IMR-90 (cell line): ENCODE measurements at regions not wholly inside any gene's neighbourhood (a gene's known extent, or its start where the extent isn't known, plus 50 kb on each side); places are given as distances from the start of the nearest gene placed in this dataset.
A peak's percentile ranks its signal among the peaks of the same experiment; 100 is the strongest.

ENCODE experiments used
- ATAC-seq: fragments of 200-7000 bp; cut with Tn5 transposase; 2 replicates; pipeline ENCODE4 v1.9.1; 2020; ENCODE audit warnings: low read depth, mild to moderate bottlenecking, moderate library complexity
- BruUV-seq: library from RNA; stranded (reverse); fragments of 400-500 nt; replicated peaks from 2 replicates; lab custom pipeline; 2021; lab: Mats Ljungman, UMichigan
- CTCF ChIA-PET: fragments of 300-600 bp; formaldehyde crosslinking; extraction: SDS; loops from one replicate; lab custom pipeline; 2021; ENCODE audit warnings: antibody characterized with exemption; lab: Yijun Ruan, JAX
- POLR2A ChIA-PET: fragments of 300-600 bp; sonication (Branson Sonifier 250); formaldehyde crosslinking; loops from one replicate; lab custom pipeline; 2022; ENCODE audit warnings: antibody characterized with exemption; ENCODE audit not compliant: unreplicated experiment; lab: Charles Lee
- DNase-seq: peaks from one replicate; pipeline ENCODE4 v3.0.0; 2013
- H2AFZ ChIP-seq: replicated peaks from 2 replicates; pipeline ENCODE3; 2013; ENCODE audit warnings: low read length, mild to moderate bottlenecking; ENCODE audit not compliant: poor library complexity
- H2AK5ac ChIP-seq: 2 replicates; pipeline ENCODE4 v1.6.1; 2013; ENCODE audit warnings: low read depth, low read length, inconsistent platforms
- H2AK9ac ChIP-seq: replicated peaks from 2 replicates; pipeline ENCODE3; 2013; ENCODE audit warnings: mild to moderate bottlenecking, low read depth, low read length, moderate library complexity; ENCODE audit not compliant: poor library complexity
- H2BK120ac ChIP-seq: 2 replicates; pipeline ENCODE4 v1.6.1; 2013; ENCODE audit warnings: low read depth, low read length, inconsistent platforms
- H2BK15ac ChIP-seq: 3 replicates; pipeline ENCODE4 v1.6.1; 2013; ENCODE audit warnings: low read depth, low read length, inconsistent platforms
- H2BK20ac ChIP-seq: 2 replicates; pipeline ENCODE4 v1.6.1; 2013; ENCODE audit warnings: low read depth, mild to moderate bottlenecking, inconsistent platforms, low read length, moderate library complexity
- H2BK5ac ChIP-seq: 2 replicates; pipeline ENCODE4 v1.6.1; 2013; ENCODE audit warnings: mild to moderate bottlenecking, low read depth, low read length, inconsistent platforms; ENCODE audit not compliant: poor library complexity, severe bottlenecking
- H3K14ac ChIP-seq: replicated peaks from 2 replicates; pipeline ENCODE4 v1.6.1; 2013; ENCODE audit warnings: low read depth, low read length, inconsistent platforms
- H3K18ac ChIP-seq: 2 replicates; pipeline ENCODE4 v1.6.1; 2013; ENCODE audit warnings: low read depth, low read length, control low read depth
- H3K23ac ChIP-seq: 2 replicates; pipeline ENCODE4 v1.6.1; 2013; ENCODE audit warnings: low read depth, low read length, inconsistent platforms
- H3K27ac ChIP-seq: 2 replicates; pipeline ENCODE4 v1.5.1; 2013; ENCODE audit warnings: mild to moderate bottlenecking, control low read depth, low read length; ENCODE audit not compliant: insufficient read depth
- H3K27me3 ChIP-seq: 2 replicates; pipeline ENCODE4 v1.6.1; 2013; ENCODE audit warnings: low read length; ENCODE audit not compliant: control insufficient read depth, insufficient read depth
- H3K36me3 ChIP-seq: 2 replicates; pipeline ENCODE4 v1.6.1; 2013; ENCODE audit warnings: low read length, mixed read lengths; ENCODE audit not compliant: control insufficient read depth, insufficient read depth
- H3K4ac ChIP-seq: 2 replicates; pipeline ENCODE4 v1.6.1; 2013; ENCODE audit warnings: low read depth, low read length, inconsistent platforms
- H3K4me1 ChIP-seq: 2 replicates; pipeline ENCODE4 v1.6.1; 2013; ENCODE audit warnings: low read length, mixed read lengths; ENCODE audit not compliant: control insufficient read depth, insufficient read depth
- H3K4me2 ChIP-seq: 2 replicates; pipeline ENCODE4 v1.6.1; 2013; ENCODE audit warnings: low read depth, mild to moderate bottlenecking, control low read depth, low read length, moderate library complexity
- H3K4me3 ChIP-seq: 2 replicates; pipeline ENCODE4 v1.5.1; 2013; ENCODE audit warnings: low read depth, mild to moderate bottlenecking, control low read depth, low read length, moderate library complexity; ENCODE audit not compliant: insufficient read depth
- H3K56ac ChIP-seq: 2 replicates; pipeline ENCODE4 v1.6.1; 2013; ENCODE audit warnings: low read length, inconsistent platforms; ENCODE audit not compliant: insufficient read depth; ENCODE audit errors: extremely low read depth
- H3K79me1 ChIP-seq, 2 experiments: 2 replicates each; pipeline ENCODE4 v1.6.1; 2013; ENCODE audit warnings: low read length in 2 of 2, inconsistent platforms in 1 of 2, low read depth in 1 of 2
- H3K9ac ChIP-seq: 2 replicates; pipeline ENCODE4 v1.6.1; 2013; ENCODE audit warnings: low read depth, low read length, control low read depth
- H3K9me1 ChIP-seq: 2 replicates; pipeline ENCODE4 v1.6.1; 2013; ENCODE audit warnings: low read length, inconsistent platforms; ENCODE audit not compliant: insufficient read depth
- H3K9me3 ChIP-seq: 2 replicates; pipeline ENCODE4 v1.6.1; 2013; ENCODE audit warnings: low read length; ENCODE audit not compliant: control insufficient read depth, insufficient read depth
- H4K20me1 ChIP-seq: 2 replicates; pipeline ENCODE4 v1.6.1; 2013; ENCODE audit warnings: low read length, inconsistent platforms; ENCODE audit not compliant: insufficient read depth
- H4K5ac ChIP-seq: 2 replicates; pipeline ENCODE4 v1.6.1; 2013; ENCODE audit warnings: mild to moderate bottlenecking, low read depth, low read length, control low read depth
- H4K8ac ChIP-seq, 2 experiments: 2 replicates each; pipeline ENCODE4 v1.6.1; 2013; ENCODE audit warnings: low read depth in 2 of 2, low read length in 2 of 2, control low read depth in 1 of 2, inconsistent platforms in 1 of 2
- H4K91ac ChIP-seq: 2 replicates; pipeline ENCODE4 v1.6.1; 2013; ENCODE audit warnings: low read depth, low read length, inconsistent platforms; ENCODE audit not compliant: insufficient read depth
- BHLHE40 ChIP-seq: fragments of 150-350 bp; IDR thresholded peaks from 2 replicates; pipeline ENCODE4 v1.6.1; 2016; ENCODE audit warnings: mild to moderate bottlenecking, low read depth, low read length
- CHD1 ChIP-seq: IDR thresholded peaks from 2 replicates; pipeline ENCODE4 v1.6.1; 2012; ENCODE audit warnings: low read depth, low read length, improper control_type of control experiment
- FOS ChIP-seq: fragments of 150-350 bp; IDR thresholded peaks from 2 replicates; pipeline ENCODE4 v1.6.1; 2016; ENCODE audit warnings: low read depth, low read length
- MAFK ChIP-seq: IDR thresholded peaks from 2 replicates; pipeline ENCODE4 v1.6.1; 2012; ENCODE audit warnings: low read depth, low read length, improper control_type of control experiment
- NFE2L2 ChIP-seq: fragments of 150-350 bp; IDR thresholded peaks from 2 replicates; pipeline ENCODE4 v1.6.1; 2016; ENCODE audit warnings: low read depth, mild to moderate bottlenecking, low read length
- POLR2A ChIP-seq: IDR thresholded peaks from 2 replicates; pipeline ENCODE4 v1.6.1; 2012; ENCODE audit warnings: mild to moderate bottlenecking, low read depth, low read length
- RAD21 ChIP-seq: IDR thresholded peaks from 2 replicates; pipeline ENCODE4 v1.6.1; 2012; ENCODE audit warnings: low read length, improper control_type of control experiment
- RCOR1 ChIP-seq: IDR thresholded peaks from 2 replicates; pipeline ENCODE4 v1.6.1; 2012; ENCODE audit warnings: mild to moderate bottlenecking, low read length, improper control_type of control experiment; ENCODE audit not compliant: insufficient replicate concordance
- RFX5 ChIP-seq: IDR thresholded peaks from 2 replicates; pipeline ENCODE4 v1.8.0; 2012; ENCODE audit warnings: low read depth, mild to moderate bottlenecking, low read length, moderate library complexity
- USF2 ChIP-seq: fragments of 150-350 bp; IDR thresholded peaks from 2 replicates; pipeline ENCODE4 v1.6.1; 2017; ENCODE audit warnings: mild to moderate bottlenecking, antibody characterized with exemption, low read length, low read depth
- WGBS, 2 experiments: methylation state at CpG; one replicate each; pipeline versions ENCODE4 v1.1.5 to v1.1.7; 2013; ENCODE audit warnings: missing lambda C conversion rate in 2 of 2; ENCODE audit not compliant: insufficient read length in 1 of 2; ENCODE audit errors: extremely low coverage in 2 of 2; 5-methylcytosine and 5-hydroxymethylcytosine counted together
- dilution Hi-C: fragments of 300-500 bp; cut with HindIII; formaldehyde crosslinking; loops from one replicate; pipeline ENCODE4 v1.14.3; 2018; ENCODE audit warnings: low sequenced_read_pairs; ENCODE audit not compliant: unreplicated experiment
- in situ Hi-C: fragments of 300-500 bp; cut with MboI; formaldehyde crosslinking; loops from 3 replicates; pipeline ENCODE4 v1.14.3; 2019; ENCODE audit warnings: low sequenced_read_pairs, inconsistent platforms, mixed read lengths
- intact Hi-C: fragments of 100-400 bp; cut with micrococcal nuclease; formaldehyde crosslinking; loops from 2 replicates; pipeline ENCODE4 v1.10.0; 2022
- TF ChIP-seq, protein P1 (sequence below): fragments of 150-350 bp; IDR thresholded peaks from 2 replicates; pipeline ENCODE4 v1.6.1; 2016; ENCODE audit warnings: low read depth, mild to moderate bottlenecking, low read length, moderate library complexity, borderline replicate concordance

DNA sequence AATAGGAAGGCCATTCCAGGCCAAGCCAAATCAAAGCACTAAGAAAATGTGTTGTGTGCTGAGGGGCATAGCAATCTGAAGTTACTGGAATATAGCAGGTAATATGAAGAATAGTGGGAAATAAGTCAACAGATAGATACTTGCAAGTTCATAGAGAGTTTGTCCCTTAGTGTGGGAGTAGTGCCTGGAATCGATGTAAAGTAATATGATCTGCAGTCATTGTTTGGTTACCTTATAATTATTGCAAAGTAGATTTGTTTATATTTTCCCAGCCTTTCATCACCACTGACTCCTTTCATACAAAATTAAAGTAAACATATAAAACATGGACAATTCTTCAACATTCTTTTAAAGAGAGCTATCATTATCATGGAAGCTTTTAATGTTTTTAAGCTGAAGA lies 420.9 kb upstream of the NECTIN3 start:
- Histone ChIP-seq H3K14ac (peak overlapping the region; percentile 38; the same call in 1 of the 2 replicates), H3K4me3 (no peak overlapping the region), H2AFZ (no peak overlapping the region), H3K4me2 (no peak overlapping the region), H2BK15ac (peak overlapping the region; percentile 54; the same call in 1 of the 3 replicates), H3K9me3 (no peaks in the 10 kb centered on the region), H3K27me3 (no peaks in the 10 kb centered on the region), H4K20me1 (no peaks in the 10 kb centered on the region), H3K9ac (no peak overlapping the region), H3K23ac (no peak overlapping the region), H3K4ac (peak overlapping the region; percentile 50; the same call in 1 of the 2 replicates), H3K18ac (no peak overlapping the region; the same call in 1 of the 2 replicates), H4K5ac (no peak overlapping the region; the same call in 1 of the 2 replicates), H2AK5ac (no peak overlapping the region), H3K56ac (no peak overlapping the region), H3K27ac (no peak overlapping the region), H2BK5ac (peak overlapping the region; percentile 49), H2AK9ac (no peak overlapping the region), H2BK20ac (peak overlapping the region; percentile 73; the same call in 1 of the 2 replicates), H4K91ac (0 out of 2 replicates have a peak overlapping the region, but pooled peaks have one; percentile 26), H3K36me3 (no peaks in the 10 kb centered on the region), H3K79me1 (no peaks in the 10 kb centered on the region), H4K8ac (peak overlapping the region in 1 of 2 experiments; percentile 15; a peak in 1 of 4 replicates), H2BK120ac (peak overlapping the region; percentile 78), H3K4me1 (peaks cover 4% of the 10 kb centered on the region; the same call in 1 of the 2 replicates), H3K9me1 (0 out of 2 replicates have a peak, but pooled peaks cover 2% of the 10 kb centered on the region)
- no peak for TF ChIP-seq NFE2L2
- TF ChIP-seq, protein P1, sequence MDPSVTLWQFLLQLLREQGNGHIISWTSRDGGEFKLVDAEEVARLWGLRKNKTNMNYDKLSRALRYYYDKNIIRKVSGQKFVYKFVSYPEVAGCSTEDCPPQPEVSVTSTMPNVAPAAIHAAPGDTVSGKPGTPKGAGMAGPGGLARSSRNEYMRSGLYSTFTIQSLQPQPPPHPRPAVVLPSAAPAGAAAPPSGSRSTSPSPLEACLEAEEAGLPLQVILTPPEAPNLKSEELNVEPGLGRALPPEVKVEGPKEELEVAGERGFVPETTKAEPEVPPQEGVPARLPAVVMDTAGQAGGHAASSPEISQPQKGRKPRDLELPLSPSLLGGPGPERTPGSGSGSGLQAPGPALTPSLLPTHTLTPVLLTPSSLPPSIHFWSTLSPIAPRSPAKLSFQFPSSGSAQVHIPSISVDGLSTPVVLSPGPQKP, result no peak
- no peak for TF ChIP-seq CHD1
- TF ChIP-seq RCOR1, result no peak
- no peak for TF ChIP-seq RAD21
- TF ChIP-seq RFX5, result no peak
- no peak for TF ChIP-seq FOS
- no peak for TF ChIP-seq USF2
- TF ChIP-seq MAFK, result no peak
- no peak for TF ChIP-seq BHLHE40
- TF ChIP-seq POLR2A, result no peak
- intact Hi-C loops (no loop called here), dilution Hi-C loops (no loop called here), in situ Hi-C loops (no loop called here)
- no peak; the same call in 1 of the 2 replicates for ATAC-seq
- peak; percentile 63 for DNase-seq
- CTCF ChIA-PET, result interaction anchor here (1.4 kb wide), 1 partner anchor 22 kb away, joined by 4 read pairs; no protein-coding TSS in a partner anchor
- no CpG with 5 or more reads among the region's 1 CpG for WGBS, 2 experiments
- POLR2A ChIA-PET, result no interaction called here
- BruUV-seq, result no TSS peak
